ENCODE measurements at regions not wholly inside any gene's neighbourhood (a gene's known extent, or its start where the extent isn't known, plus 50 kb on each side); places are given as distances from the start of the nearest gene placed in this dataset.

GRCh38 chr3:73683706-73684105 is 59.0 kb upstream of the PDZRN3 start:
- 81% methylated on average over 5 of the region's 5 CpGs for WGBS
- Histone ChIP-seq H3K4me3 (ENCODE audit: low read depth in 1 of 3, low read length in 3 of 3) (no peak overlapping the region), H3K27ac (ENCODE audit: low read depth in 1 of 2, low read length in 2 of 2) (no peak overlapping the region), H3K9me3 (ENCODE audit: control insufficient read depth in 4 of 4, low read length in 3 of 4) (no peaks in the 10 kb centered on the region), H3K36me3 (ENCODE audit: control insufficient read depth in 4 of 4, insufficient read depth in 3 of 4, low read depth in 1 of 4, low read length in 3 of 4) (no peaks in the 10 kb centered on the region), H3K9ac (ENCODE audit: low read depth in 1 of 2, low read length in 2 of 2) (no peak overlapping the region), H3K4me1 (ENCODE audit: control insufficient read depth in 4 of 4, insufficient read depth in 4 of 4, low read length in 3 of 4) (no peaks in the 10 kb centered on the region), H3K27me3 (ENCODE audit: control insufficient read depth in 4 of 4, insufficient read depth in 4 of 4, low read length in 3 of 4) (no peaks in the 10 kb centered on the region)
- no peak for TF ChIP-seq HNF4G (IDR thresholded peaks at IDR 0.05)
- DNase-seq (ENCODE audit: low spot score): no peak

GRCh38 chr3:73681610-73682009 is 56.9 kb upstream of the PDZRN3 start:
- H3K4me1 ChIP-seq (ENCODE audit: control insufficient read depth in 4 of 4, insufficient read depth in 4 of 4, low read length in 3 of 4): no peaks in the 10 kb centered on the region
- no peaks in the 10 kb centered on the region for H3K36me3 ChIP-seq (ENCODE audit: control insufficient read depth in 4 of 4, insufficient read depth in 3 of 4, low read depth in 1 of 4, low read length in 3 of 4)
- TF ChIP-seq HNF4G (IDR thresholded peaks at IDR 0.05): no peak
- no peak for TF ChIP-seq RAD21 (IDR thresholded peaks at IDR 0.05)
- TF ChIP-seq HNF4A (conservative IDR thresholded peaks at IDR 0.05): no peak
- TF ChIP-seq YY1 (IDR thresholded peaks at IDR 0.05): no peak
- no peak for TF ChIP-seq CTCF (IDR thresholded peaks at IDR 0.05; ENCODE audit: low read depth, low read length, missing input control)
- TF ChIP-seq ATF3 (IDR thresholded peaks at IDR 0.05): no peak
- no peak for TF ChIP-seq TAF1 (conservative IDR thresholded peaks at IDR 0.05)
- TF ChIP-seq ZBTB33 (IDR thresholded peaks at IDR 0.05): no peak
- TF ChIP-seq GABPA (IDR thresholded peaks at IDR 0.05 in 1 of 2, conservative IDR thresholded peaks at IDR 0.05 in 1 of 2): no peak
- no peak for TF ChIP-seq RXRA (IDR thresholded peaks at IDR 0.05)
- no peak for TF ChIP-seq FOXA1 (IDR thresholded peaks at IDR 0.05)
- TF ChIP-seq REST (IDR thresholded peaks at IDR 0.05): no peak
- TF ChIP-seq NR2F2 (IDR thresholded peaks at IDR 0.05): no peak
- no peak overlapping the region for H3K9ac ChIP-seq (ENCODE audit: low read depth in 1 of 2, low read length in 2 of 2)
- H3K4me3 ChIP-seq (ENCODE audit: low read depth in 1 of 3, low read length in 3 of 3): no peak overlapping the region
- WGBS: 74% methylated on average over 6 of the region's 6 CpGs
- H3K27ac ChIP-seq (ENCODE audit: low read depth in 1 of 2, low read length in 2 of 2): no peak overlapping the region
- H3K27me3 ChIP-seq (ENCODE audit: control insufficient read depth in 4 of 4, insufficient read depth in 4 of 4, low read length in 3 of 4): no peaks in the 10 kb centered on the region
- no peak for DNase-seq (ENCODE audit: low spot score)
- H3K9me3 ChIP-seq (ENCODE audit: control insufficient read depth in 4 of 4, low read length in 3 of 4): no peaks in the 10 kb centered on the region
